OCI-LY3 (cell line): ENCODE measurements at regions not wholly inside any gene's neighbourhood (a gene's known extent, or its start where the extent isn't known, plus 50 kb on each side); places are given as distances from the start of the nearest gene placed in this dataset.

Experiments used
- H2AFZ ChIP-seq: fragments of 200-600, 300-600 bp; shearing (Covaris generic); 2 replicates; pipeline ENCODE4 v1.6.0; 2014; ENCODE audit warnings: antibody characterized with exemption, low read depth, low read length
- H3K27ac ChIP-seq: fragments of 200-600, 300-600 bp; sonication (generic); 2 replicates; pipeline ENCODE4 v1.5.1; 2014; ENCODE audit warnings: mild to moderate bottlenecking, low read length, moderate library complexity, mixed read lengths
- H3K27me3 ChIP-seq: fragments of 200-600, 300-600 bp; sonication (generic); 2 replicates; pipeline ENCODE4 v1.6.1; 2014; ENCODE audit warnings: low read depth, low read length, mixed read lengths
- H3K36me3 ChIP-seq: fragments of 200-600, 300-600 bp; sonication (generic); replicated peaks from 2 replicates; pipeline ENCODE3; 2014; ENCODE audit warnings: low read depth, low read length, mixed read lengths
- H3K4me1 ChIP-seq: fragments of 300-600, 200-600 bp; sonication (generic); 2 replicates; pipeline ENCODE4 v1.6.1; 2014; ENCODE audit warnings: low read length, mixed read lengths
- H3K4me2 ChIP-seq: fragments of 200-600, 300-600 bp; sonication (generic); 2 replicates; pipeline ENCODE4 v1.6.1; 2014; ENCODE audit warnings: low read length, mixed read lengths
- H3K4me3 ChIP-seq: fragments of 300-600, 200-600 bp; sonication (generic); 2 replicates; pipeline ENCODE4 v1.5.1; 2014; ENCODE audit warnings: antibody characterized with exemption, mild to moderate bottlenecking, low read length, moderate library complexity
- H3K79me2 ChIP-seq: fragments of 300-600, 200-600 bp; shearing (Covaris generic); 2 replicates; pipeline ENCODE4 v1.6.1; 2014; ENCODE audit warnings: mild to moderate bottlenecking, low read length, mixed read lengths
- H3K9ac ChIP-seq: fragments of 300-600, 200-600 bp; shearing (Covaris generic); 2 replicates; pipeline ENCODE4 v1.6.0; 2014; ENCODE audit warnings: mild to moderate bottlenecking, low read length, moderate library complexity
- H3K9me3 ChIP-seq: fragments of 200-600, 300-600 bp; shearing (Covaris generic); 2 replicates; pipeline ENCODE4 v1.6.1; 2014; ENCODE audit warnings: low read length, mixed read lengths; ENCODE audit not compliant: insufficient read depth
- H4K20me1 ChIP-seq: fragments of 200-600, 300-600 bp; sonication (generic); 2 replicates; pipeline ENCODE4 v1.6.1; 2016; ENCODE audit warnings: low read length, mixed read lengths; ENCODE audit not compliant: insufficient read depth
- CTCF ChIP-seq: fragments of 200-600, 300-600 bp; sonication (generic); IDR thresholded peaks from 2 replicates; pipeline ENCODE4 v1.5.1; 2014; ENCODE audit warnings: antibody characterized with exemption, low read length, low read depth
- EZH2phosphoT487 ChIP-seq: fragments of 200-600 bp; shearing (Covaris generic); IDR thresholded peaks from 2 replicates; pipeline ENCODE4 v1.6.1; 2018; ENCODE audit warnings: antibody characterized with exemption, mixed run types, low read depth

DNA sequence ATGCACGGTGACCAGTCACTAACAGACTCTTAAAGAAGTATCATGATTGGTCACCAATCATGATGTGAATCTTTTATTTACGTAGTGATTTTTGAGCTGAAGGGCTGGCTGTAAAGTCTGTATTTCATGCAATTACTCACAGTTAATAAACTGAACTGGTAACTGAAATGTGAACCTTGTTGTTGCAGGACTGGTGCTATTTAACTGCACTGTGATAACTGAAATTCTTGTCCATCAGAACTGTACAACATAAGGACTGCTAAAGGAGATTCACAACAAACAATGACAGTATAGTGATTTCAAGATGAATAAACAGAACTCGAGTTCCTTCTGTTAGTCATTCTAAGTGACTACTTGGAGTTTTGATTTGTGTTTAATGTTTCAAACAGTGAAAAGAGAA, 316.6 kb downstream of the TPBG start:
- H3K36me3 ChIP-seq: no peaks in the 10 kb centered on the region
- TF ChIP-seq CTCF (no peak), EZH2phosphoT487 (no peak)
- H3K27ac ChIP-seq: no peak overlapping the region
- H3K79me2 ChIP-seq: no peaks in the 10 kb centered on the region
- H3K4me3 ChIP-seq: no peak overlapping the region
- no peak overlapping the region for H3K4me2 ChIP-seq
- H3K4me1 ChIP-seq: no peaks in the 10 kb centered on the region
- H3K27me3 ChIP-seq: no peaks in the 10 kb centered on the region
- H4K20me1 ChIP-seq: no peaks in the 10 kb centered on the region
- no peak overlapping the region for H3K9ac ChIP-seq
- no peak overlapping the region for H2AFZ ChIP-seq
- H3K9me3 ChIP-seq: peaks cover 13% of the 10 kb centered on the region

GRCh38 chr6:82681119-82681714, 317.6 kb downstream of the TPBG start:
- Histone ChIP-seq H3K79me2 (no peaks in the 10 kb centered on the region), H3K27ac (no peak overlapping the region), H3K4me1 (no peaks in the 10 kb centered on the region), H3K9me3 (peaks cover 13% of the 10 kb centered on the region), H3K36me3 (no peaks in the 10 kb centered on the region), H3K27me3 (no peaks in the 10 kb centered on the region), H4K20me1 (no peaks in the 10 kb centered on the region), H3K4me2 (no peak overlapping the region), H3K9ac (no peak overlapping the region), H3K4me3 (no peak overlapping the region), H2AFZ (no peak overlapping the region)
- TF ChIP-seq CTCF (no peak), EZH2phosphoT487 (no peak)

DNA sequence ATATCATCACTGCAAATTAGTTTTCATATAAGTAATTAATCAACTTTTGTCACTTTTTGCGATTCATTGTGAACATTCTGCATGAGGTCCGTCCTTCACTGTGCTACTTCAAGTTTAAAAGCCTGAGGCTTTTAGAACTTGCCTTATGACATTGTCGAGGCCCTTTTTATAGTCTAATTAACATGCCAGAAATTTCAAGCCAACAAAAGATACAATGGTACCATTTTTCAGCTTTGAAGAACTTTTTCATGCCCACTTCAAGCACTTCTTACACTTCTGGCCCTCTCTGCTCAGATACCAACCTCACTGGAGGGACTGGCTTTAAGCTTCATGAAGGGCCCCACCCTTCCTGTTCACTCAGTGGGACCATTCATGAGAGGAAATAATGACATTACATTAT, 323.1 kb downstream of the TPBG start:
- no peak overlapping the region for H3K9ac ChIP-seq
- H3K4me3 ChIP-seq: no peak overlapping the region
- TF ChIP-seq EZH2phosphoT487 (no peak), CTCF (no peak)

DNA sequence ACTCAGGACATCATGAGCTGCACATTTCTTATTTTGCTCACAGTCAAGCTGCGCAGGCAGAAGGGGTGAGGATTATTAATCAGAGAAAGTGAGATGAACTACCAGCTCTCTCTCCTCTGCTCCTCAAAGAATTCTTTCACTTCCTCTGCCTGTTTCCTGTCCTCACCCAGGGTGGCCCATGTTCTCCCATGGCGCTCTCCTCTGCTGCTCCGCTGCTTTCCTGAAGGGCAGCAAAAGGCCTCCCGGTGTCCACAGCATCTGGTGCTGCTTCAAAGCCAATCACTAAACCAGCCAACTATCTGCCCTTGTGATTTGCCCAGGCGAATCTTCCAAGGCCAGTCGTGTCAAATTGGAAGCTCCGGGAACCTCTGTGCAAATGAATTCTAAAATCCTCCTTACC, 324.2 kb downstream of the TPBG start:
- no peaks in the 10 kb centered on the region for H3K4me1 ChIP-seq
- no peak overlapping the region for H3K9ac ChIP-seq
- no peak overlapping the region for H3K27ac ChIP-seq
- no peak overlapping the region for H2AFZ ChIP-seq
- H3K79me2 ChIP-seq: no peaks in the 10 kb centered on the region
- TF ChIP-seq EZH2phosphoT487 (no peak), CTCF (no peak)
- no peaks in the 10 kb centered on the region for H3K36me3 ChIP-seq
- no peaks in the 10 kb centered on the region for H4K20me1 ChIP-seq
- H3K27me3 ChIP-seq: no peaks in the 10 kb centered on the region
- no peaks in the 10 kb centered on the region for H3K9me3 ChIP-seq
- H3K4me2 ChIP-seq: no peak overlapping the region
- H3K4me3 ChIP-seq: no peak overlapping the region

More for the DNA sequence above, 323.1 kb downstream of the TPBG start:
- no peaks in the 10 kb centered on the region for H3K4me1 ChIP-seq
- no peaks in the 10 kb centered on the region for H3K9me3 ChIP-seq
- H3K27me3 ChIP-seq: no peaks in the 10 kb centered on the region
- H3K36me3 ChIP-seq: no peaks in the 10 kb centered on the region
- H3K79me2 ChIP-seq: no peaks in the 10 kb centered on the region
- H4K20me1 ChIP-seq: no peaks in the 10 kb centered on the region
- H3K27ac ChIP-seq: no peak overlapping the region
- H2AFZ ChIP-seq: no peak overlapping the region
- H3K4me2 ChIP-seq: no peak overlapping the region
